ENCODE measurements at regions not wholly inside any gene's neighbourhood (a gene's known extent, or its start where the extent isn't known, plus 50 kb on each side); places are given as distances from the start of the nearest gene placed in this dataset.
"Not testable (repeated sequence)": the region's sequence is repeated elsewhere in the genome, so short reads cannot be mapped to it uniquely, and the experiment has no call there.

DNA sequence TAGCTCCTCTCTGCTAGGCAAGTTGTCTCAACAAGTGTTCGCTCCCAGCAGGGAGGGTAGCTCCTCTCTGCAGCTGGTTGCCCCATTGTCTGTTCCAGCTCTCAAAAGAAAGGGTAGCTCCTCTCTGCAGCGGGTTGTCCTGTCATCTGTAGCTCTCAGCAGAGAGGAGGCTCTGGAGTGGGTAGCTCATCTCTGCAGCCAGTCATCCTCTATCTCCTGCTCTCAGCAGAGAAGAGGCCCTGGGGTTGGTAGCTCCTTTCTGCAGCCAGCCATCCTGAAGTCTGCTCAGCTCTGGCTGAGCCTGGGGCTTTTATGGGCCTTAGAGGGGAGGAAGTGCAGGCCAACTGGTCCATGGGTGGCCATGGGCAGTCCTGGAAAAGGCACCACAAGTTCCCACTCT is 342.7 kb downstream of the PTTG2 start:
- Histone ChIP-seq H2AK5ac (ENCODE audit: low read length) (no peak overlapping the region), H2BK12ac (ENCODE audit: low read length) (no peak overlapping the region), H3K4me3 (ENCODE audit: low read depth, low read length) (no peak overlapping the region), H4K12ac (ENCODE audit: low read depth, low read length) (no peak overlapping the region), H3K9me3 (ENCODE audit: insufficient read depth, low read depth, low read length) (peaks cover 15% of the 10 kb centered on the region), H4K91ac (ENCODE audit: low read depth, low read length) (no peak overlapping the region), H2BK120ac (ENCODE audit: insufficient read depth, low read length, poor library complexity) (no peak overlapping the region), H3K23ac (ENCODE audit: low read length) (no peak overlapping the region), H3K9ac (ENCODE audit: low read length) (no peak overlapping the region), H3K14ac (ENCODE audit: low read length) (no peak overlapping the region), H3K4ac (ENCODE audit: low read depth, low read length) (no peak overlapping the region), H3K79me2 (ENCODE audit: control insufficient read depth, insufficient read depth, low read length, poor library complexity) (no peaks in the 10 kb centered on the region), H3K36me3 (ENCODE audit: control insufficient read depth in 1 of 2, insufficient read depth in 2 of 2, low read length in 2 of 2) (no peaks in the 10 kb centered on the region), H3K4me2 (ENCODE audit: low read length) (no peak overlapping the region), H3K27me3 (ENCODE audit: insufficient read depth, low read length) (no peaks in the 10 kb centered on the region), H3K18ac (ENCODE audit: low read length) (no peak overlapping the region), H3K79me1 (ENCODE audit: low read length) (no peaks in the 10 kb centered on the region), H2AFZ (ENCODE audit: insufficient read depth, low read length, poor library complexity) (no peak overlapping the region), H3K4me1 (ENCODE audit: control insufficient read depth in 1 of 2, insufficient read depth in 2 of 2, low read length in 2 of 2) (no peaks in the 10 kb centered on the region), H2BK5ac (ENCODE audit: low read depth, low read length, poor library complexity) (no peak overlapping the region), H4K8ac (ENCODE audit: low read depth, low read length) (no peak overlapping the region), H3K27ac (ENCODE audit: low read depth, low read length) (no peak overlapping the region)
- DNase-seq, result no peak
- no CpG with 5 or more reads among the region's 2 CpGs for WGBS (ENCODE audit: extremely low coverage, insufficient coverage, insufficient read length)

GRCh38 chr4:38304460-38304859 is 344.3 kb downstream of the PTTG2 start:
- not testable (repeated sequence) for H3K4me2 ChIP-seq (ENCODE audit: low read length); H3K4me1 ChIP-seq (ENCODE audit: control insufficient read depth in 1 of 2, insufficient read depth in 2 of 2, low read length in 2 of 2); H4K12ac ChIP-seq (ENCODE audit: low read depth, low read length); H2BK5ac ChIP-seq (ENCODE audit: low read depth, low read length, poor library complexity); H3K23ac ChIP-seq (ENCODE audit: low read length); H2AK5ac ChIP-seq (ENCODE audit: low read length); H3K18ac ChIP-seq (ENCODE audit: low read length); H3K14ac ChIP-seq (ENCODE audit: low read length); H3K79me2 ChIP-seq (ENCODE audit: control insufficient read depth, insufficient read depth, low read length, poor library complexity); H3K27me3 ChIP-seq (ENCODE audit: insufficient read depth, low read length); DNase-seq; H4K8ac ChIP-seq (ENCODE audit: low read depth, low read length); H3K9ac ChIP-seq (ENCODE audit: low read length); H2AFZ ChIP-seq (ENCODE audit: insufficient read depth, low read length, poor library complexity); H2BK120ac ChIP-seq (ENCODE audit: insufficient read depth, low read length, poor library complexity); H3K4ac ChIP-seq (ENCODE audit: low read depth, low read length); H3K79me1 ChIP-seq (ENCODE audit: low read length); H4K91ac ChIP-seq (ENCODE audit: low read depth, low read length); H2BK12ac ChIP-seq (ENCODE audit: low read length); H3K36me3 ChIP-seq (ENCODE audit: control insufficient read depth in 1 of 2, insufficient read depth in 2 of 2, low read length in 2 of 2); H3K4me3 ChIP-seq (ENCODE audit: low read depth, low read length); H3K27ac ChIP-seq (ENCODE audit: low read depth, low read length)
- H3K9me3 ChIP-seq (ENCODE audit: insufficient read depth, low read depth, low read length), result peaks cover 10% of the 10 kb centered on the region
- no CpG with 5 or more reads among the region's 5 CpGs for WGBS (ENCODE audit: extremely low coverage, insufficient coverage, insufficient read length)

- H3K18ac ChIP-seq (ENCODE audit: low read length), result no peak overlapping the region
- no peaks in the 10 kb centered on the region for H3K79me1 ChIP-seq (ENCODE audit: low read length)
- no peaks in the 10 kb centered on the region for H3K4me1 ChIP-seq (ENCODE audit: control insufficient read depth in 1 of 2, insufficient read depth in 2 of 2, low read length in 2 of 2)
- no peaks in the 10 kb centered on the region for H3K79me2 ChIP-seq (ENCODE audit: control insufficient read depth, insufficient read depth, low read length, poor library complexity)
- no peak overlapping the region for H4K12ac ChIP-seq (ENCODE audit: low read depth, low read length)
- no peaks in the 10 kb centered on the region for H3K36me3 ChIP-seq (ENCODE audit: control insufficient read depth in 1 of 2, insufficient read depth in 2 of 2, low read length in 2 of 2)
- H3K14ac ChIP-seq (ENCODE audit: low read length), result no peak overlapping the region
- no peak overlapping the region for H4K8ac ChIP-seq (ENCODE audit: low read depth, low read length)
- H2BK5ac ChIP-seq (ENCODE audit: low read depth, low read length, poor library complexity), result no peak overlapping the region
- no peak overlapping the region for H3K4me3 ChIP-seq (ENCODE audit: low read depth, low read length)
- H3K9ac ChIP-seq (ENCODE audit: low read length), result no peak overlapping the region
- no peak overlapping the region for H2AFZ ChIP-seq (ENCODE audit: insufficient read depth, low read length, poor library complexity)
- no peak overlapping the region for H3K23ac ChIP-seq (ENCODE audit: low read length)
- peaks cover 10% of the 10 kb centered on the region for H3K9me3 ChIP-seq (ENCODE audit: insufficient read depth, low read depth, low read length)
- H3K4ac ChIP-seq (ENCODE audit: low read depth, low read length), result no peak overlapping the region
- H3K4me2 ChIP-seq (ENCODE audit: low read length), result no peak overlapping the region
- WGBS (ENCODE audit: extremely low coverage, insufficient coverage, insufficient read length), result no CpG with 5 or more reads among the region's 3 CpGs
- no peak for DNase-seq
- H3K27ac ChIP-seq (ENCODE audit: low read depth, low read length), result no peak overlapping the region
- H2AK5ac ChIP-seq (ENCODE audit: low read length), result no peak overlapping the region
- no peak overlapping the region for H2BK12ac ChIP-seq (ENCODE audit: low read length)
- no peak overlapping the region for H4K91ac ChIP-seq (ENCODE audit: low read depth, low read length)
- no peak overlapping the region for H2BK120ac ChIP-seq (ENCODE audit: insufficient read depth, low read length, poor library complexity)
- no peaks in the 10 kb centered on the region for H3K27me3 ChIP-seq (ENCODE audit: insufficient read depth, low read length)
These were observed 346.4 kb downstream of the PTTG2 start for GRCh38 chr4:38306482-38307071.

DNA sequence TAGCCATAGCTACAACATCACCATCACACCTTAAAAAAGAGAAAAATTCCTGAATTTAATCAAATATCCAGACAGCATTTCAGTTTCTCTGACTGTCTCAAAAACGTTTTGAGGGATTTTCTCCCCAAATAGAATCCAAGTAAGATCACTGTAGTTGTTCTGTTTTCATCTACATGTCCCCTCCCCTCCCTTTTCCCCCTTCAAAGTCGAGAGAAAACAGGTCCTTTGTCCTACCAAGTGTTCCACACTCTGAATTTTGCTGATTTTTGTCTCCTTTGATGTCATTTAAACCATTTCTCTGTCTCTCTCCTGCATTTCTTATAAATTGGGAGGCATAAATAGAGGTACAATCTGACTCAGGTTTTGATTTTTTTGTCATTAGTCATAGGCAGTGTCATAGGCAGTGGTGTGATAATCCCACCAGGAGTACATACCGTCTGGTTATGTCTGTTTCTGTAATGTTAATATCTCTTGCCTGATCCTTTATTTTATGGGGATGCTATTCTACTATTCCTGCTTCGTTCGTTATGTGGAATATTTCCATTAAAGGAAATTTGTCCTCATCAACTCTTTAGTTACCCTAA is 348.6 kb downstream of the PTTG2 start:
- H2BK5ac ChIP-seq (ENCODE audit: low read depth, low read length, poor library complexity), result no peak overlapping the region
- no peak overlapping the region for H3K4ac ChIP-seq (ENCODE audit: low read depth, low read length)
- no peak overlapping the region for H2BK120ac ChIP-seq (ENCODE audit: insufficient read depth, low read length, poor library complexity)
- H3K23ac ChIP-seq (ENCODE audit: low read length), result no peak overlapping the region
- H3K79me2 ChIP-seq (ENCODE audit: control insufficient read depth, insufficient read depth, low read length, poor library complexity), result no peaks in the 10 kb centered on the region
- H3K4me1 ChIP-seq (ENCODE audit: control insufficient read depth in 1 of 2, insufficient read depth in 2 of 2, low read length in 2 of 2), result no peaks in the 10 kb centered on the region
- H3K79me1 ChIP-seq (ENCODE audit: low read length), result no peaks in the 10 kb centered on the region
- H3K27me3 ChIP-seq (ENCODE audit: insufficient read depth, low read length), result no peaks in the 10 kb centered on the region
- no peak overlapping the region for H3K18ac ChIP-seq (ENCODE audit: low read length)
- no peak overlapping the region for H3K14ac ChIP-seq (ENCODE audit: low read length)
- no peak overlapping the region for H3K9ac ChIP-seq (ENCODE audit: low read length)
- H3K4me2 ChIP-seq (ENCODE audit: low read length), result no peak overlapping the region
- H4K91ac ChIP-seq (ENCODE audit: low read depth, low read length), result no peak overlapping the region
- H4K12ac ChIP-seq (ENCODE audit: low read depth, low read length), result no peak overlapping the region
- no CpG with 5 or more reads among the region's 5 CpGs for WGBS (ENCODE audit: extremely low coverage, insufficient coverage, insufficient read length)
- no peak overlapping the region for H3K4me3 ChIP-seq (ENCODE audit: low read depth, low read length)
- no peaks in the 10 kb centered on the region for H3K36me3 ChIP-seq (ENCODE audit: control insufficient read depth in 1 of 2, insufficient read depth in 2 of 2, low read length in 2 of 2)
- H2AFZ ChIP-seq (ENCODE audit: insufficient read depth, low read length, poor library complexity), result no peak overlapping the region
- DNase-seq, result peak in 1 of 2 donors; percentile 42
- H3K9me3 ChIP-seq (ENCODE audit: insufficient read depth, low read depth, low read length), result no peaks in the 10 kb centered on the region
- no peak overlapping the region for H3K27ac ChIP-seq (ENCODE audit: low read depth, low read length)
- no peak overlapping the region for H2BK12ac ChIP-seq (ENCODE audit: low read length)
- no peak overlapping the region for H4K8ac ChIP-seq (ENCODE audit: low read depth, low read length)
- no peak overlapping the region for H2AK5ac ChIP-seq (ENCODE audit: low read length)
